NCI-H526 (cell line): ENCODE measurements at regions not wholly inside any gene's neighbourhood (a gene's known extent, or its start where the extent isn't known, plus 50 kb on each side); places are given as distances from the start of the nearest gene placed in this dataset.
"Not testable (repeated sequence)": the region's sequence is repeated elsewhere in the genome, so short reads cannot be mapped to it uniquely, and the experiment has no call there.

Experiments used
- DNase-seq, 2 experiments: peaks; one replicate each; lab custom pipeline; 2025; lab: John Stamatoyannopoulos, UW

DNA sequence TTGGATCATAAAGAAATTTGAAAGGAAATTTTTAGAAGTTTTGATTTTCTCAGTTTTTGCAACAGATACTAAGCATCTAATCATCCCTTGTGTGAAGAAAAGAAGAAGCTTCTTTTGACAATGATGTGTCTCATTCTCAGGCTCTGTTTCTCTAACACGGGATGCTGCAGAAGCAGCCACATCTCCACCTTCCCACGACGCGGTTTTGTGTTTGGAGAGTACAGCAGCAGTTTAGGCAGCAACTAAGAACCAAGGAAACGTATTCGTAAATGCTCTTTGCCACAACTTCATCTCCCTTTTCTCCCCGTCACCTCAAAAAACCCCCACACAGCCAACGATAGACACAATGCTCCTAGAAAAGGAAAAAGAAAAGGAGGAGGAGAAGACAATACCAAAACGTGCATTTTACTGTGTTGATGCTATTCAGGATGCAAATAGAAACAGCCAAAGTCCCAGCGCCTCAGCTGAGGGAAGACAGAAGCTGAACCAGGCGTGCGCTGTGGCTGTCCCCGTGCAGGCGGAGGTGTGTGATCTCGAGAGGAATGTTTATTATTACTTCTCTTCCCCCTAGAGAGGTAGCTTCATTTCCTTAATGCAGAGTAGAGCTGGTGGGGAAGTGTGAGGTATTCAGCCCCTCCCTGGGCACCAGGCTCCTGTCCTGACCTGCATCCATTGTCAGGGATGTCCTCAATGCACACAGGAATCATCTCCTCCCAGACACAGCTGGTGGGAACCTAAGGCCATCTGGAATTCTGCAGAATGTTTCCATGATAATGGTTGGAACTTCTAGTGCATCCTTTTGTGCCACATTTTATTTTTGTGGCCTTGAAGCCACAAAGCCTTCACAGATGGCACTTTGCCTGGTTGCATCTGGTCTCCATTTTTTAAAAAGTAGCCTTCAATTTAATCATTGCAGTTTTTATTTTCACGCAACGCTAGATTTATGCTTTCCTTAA lies 174.6 kb upstream of the KLF6 start:
- peak in 1 of 2 experiments; percentile 55 for DNase-seq

DNA sequence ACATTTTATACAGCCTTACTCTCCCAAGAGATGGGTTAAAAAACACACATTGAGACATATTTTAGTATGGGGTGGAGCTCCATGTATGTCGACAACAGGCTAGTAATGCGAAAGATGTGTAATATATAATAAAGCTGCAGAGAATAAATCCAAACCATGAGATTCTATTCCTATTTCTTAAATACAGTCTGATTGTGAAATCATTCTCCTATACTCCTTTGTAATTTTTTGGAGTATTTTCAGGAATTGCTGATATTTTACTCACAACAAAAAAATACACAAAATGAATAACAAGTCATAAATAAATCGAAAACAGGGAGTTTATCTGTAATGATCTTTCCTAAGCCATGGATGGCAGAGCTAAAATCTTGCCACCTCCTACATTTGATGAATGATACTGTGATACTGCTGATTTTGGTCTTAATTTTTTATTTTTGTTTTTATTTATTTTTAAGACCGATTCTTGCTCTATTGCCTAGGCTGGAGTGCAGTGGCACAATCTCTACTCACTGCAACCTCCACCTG lies 173.5 kb upstream of the KLF6 start:
- no peak for DNase-seq

DNA sequence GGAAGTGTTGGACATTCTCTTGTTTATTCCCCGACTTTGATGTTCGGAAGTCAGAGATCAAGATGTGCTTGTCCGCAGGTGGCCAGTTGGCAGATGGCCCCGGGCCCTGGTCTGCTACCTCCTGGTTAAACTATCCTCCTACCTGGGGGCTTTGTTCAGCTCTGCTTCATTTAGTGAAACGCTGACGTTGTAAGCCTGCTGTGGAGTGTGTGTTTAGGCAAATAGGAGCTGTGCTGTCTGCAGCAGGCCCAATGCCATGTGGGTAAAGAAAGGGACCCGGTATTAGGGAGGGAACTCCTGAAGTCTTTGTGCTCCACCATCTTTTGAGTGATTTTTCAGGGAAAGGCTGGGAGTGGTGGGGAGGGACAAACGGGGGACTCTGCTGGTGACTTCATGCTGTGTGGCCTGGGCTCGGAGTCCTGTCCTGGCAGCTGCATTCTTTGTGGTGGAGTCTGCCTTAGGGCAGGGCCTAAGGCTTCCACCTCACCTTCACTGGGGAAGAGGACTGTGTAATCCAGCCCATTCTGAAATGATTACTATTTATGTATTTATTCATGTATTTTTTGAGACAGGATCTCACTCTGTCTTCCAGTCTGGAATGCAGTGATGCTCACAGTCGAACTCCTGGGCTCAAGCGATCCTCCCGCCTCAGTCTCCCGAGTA lies 171.1 kb upstream of the KLF6 start:
- peak; percentile 92 to 94 for DNase-seq

DNA sequence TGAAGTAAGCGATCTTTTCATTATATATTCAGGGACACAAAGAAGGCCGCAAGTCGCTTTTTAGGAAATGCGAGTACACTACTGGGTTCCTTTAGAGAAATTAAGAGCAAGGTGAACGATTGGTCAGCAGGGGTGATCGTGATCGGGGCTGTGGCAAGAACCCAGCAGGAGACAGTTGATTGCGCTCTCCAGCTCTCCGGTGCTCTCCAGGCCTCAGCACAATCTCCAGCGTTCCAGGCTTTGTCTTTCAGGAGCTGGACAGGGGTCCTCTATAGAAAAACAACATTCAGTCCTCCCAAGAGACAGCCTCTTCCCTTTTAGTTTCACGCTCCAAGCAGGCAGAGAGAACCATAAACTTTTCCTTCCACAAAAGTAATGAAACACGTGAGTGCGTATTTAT lies 170.5 kb upstream of the KLF6 start:
- peak; percentile 16 to 51 for DNase-seq

DNA sequence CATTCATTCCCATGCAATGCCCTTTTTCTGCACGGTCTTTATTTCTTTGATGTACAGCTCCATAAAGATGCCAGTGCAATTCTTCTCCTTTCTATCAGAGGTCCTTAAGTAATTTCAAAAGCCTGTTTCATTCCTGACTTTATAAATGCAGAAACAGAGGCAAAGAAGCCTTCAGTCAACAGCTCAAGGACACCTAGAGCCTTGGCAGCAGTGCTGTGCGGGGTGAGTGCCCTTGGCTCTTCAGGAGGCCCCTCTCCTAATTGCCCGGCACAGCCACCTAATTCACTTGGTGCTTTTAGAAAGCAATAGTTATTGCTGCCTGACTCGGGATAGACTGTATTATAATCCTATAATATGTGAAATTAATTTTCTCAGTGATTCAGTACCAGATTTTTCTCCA lies 169.6 kb upstream of the KLF6 start:
- no peak for DNase-seq

DNA sequence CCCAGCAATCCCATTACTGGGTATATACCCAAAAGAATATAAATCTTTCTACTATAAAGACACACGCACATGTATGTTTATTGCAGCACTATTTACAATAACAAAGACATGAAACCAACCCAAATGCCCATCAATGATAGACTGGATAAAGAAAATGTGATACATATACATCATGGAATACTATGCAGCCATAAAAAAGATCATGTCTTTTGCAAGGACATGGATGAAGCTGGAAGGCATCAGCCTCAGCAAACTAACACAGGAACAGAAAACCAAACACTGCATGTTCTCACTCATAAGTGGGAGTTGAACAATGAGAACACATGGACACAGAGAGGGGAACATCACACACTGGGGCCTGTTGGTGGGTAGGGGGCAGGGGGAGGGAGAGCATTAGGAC lies 169.0 kb upstream of the KLF6 start:
- not testable (repeated sequence) for DNase-seq

DNA sequence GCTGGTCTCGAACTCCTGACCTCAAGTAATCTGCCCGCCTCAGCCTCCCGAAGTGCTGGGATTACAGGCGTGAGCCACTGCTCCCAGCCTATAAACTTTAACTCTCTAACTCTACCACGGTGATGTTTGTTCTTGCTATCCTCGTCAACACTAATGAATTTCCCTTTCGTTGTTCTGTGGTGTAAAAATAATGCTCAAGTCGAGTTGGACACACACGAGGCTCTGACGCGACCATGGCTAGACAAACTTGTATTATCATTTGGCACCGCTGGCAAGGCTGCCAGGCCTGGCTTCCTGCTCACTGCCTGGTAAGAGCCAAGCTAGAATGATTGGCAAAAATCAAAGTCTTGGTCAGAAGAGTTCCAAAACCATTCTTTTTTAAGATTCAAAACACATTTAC lies 167.0 kb upstream of the KLF6 start:
- DNase-seq = no peak

DNA sequence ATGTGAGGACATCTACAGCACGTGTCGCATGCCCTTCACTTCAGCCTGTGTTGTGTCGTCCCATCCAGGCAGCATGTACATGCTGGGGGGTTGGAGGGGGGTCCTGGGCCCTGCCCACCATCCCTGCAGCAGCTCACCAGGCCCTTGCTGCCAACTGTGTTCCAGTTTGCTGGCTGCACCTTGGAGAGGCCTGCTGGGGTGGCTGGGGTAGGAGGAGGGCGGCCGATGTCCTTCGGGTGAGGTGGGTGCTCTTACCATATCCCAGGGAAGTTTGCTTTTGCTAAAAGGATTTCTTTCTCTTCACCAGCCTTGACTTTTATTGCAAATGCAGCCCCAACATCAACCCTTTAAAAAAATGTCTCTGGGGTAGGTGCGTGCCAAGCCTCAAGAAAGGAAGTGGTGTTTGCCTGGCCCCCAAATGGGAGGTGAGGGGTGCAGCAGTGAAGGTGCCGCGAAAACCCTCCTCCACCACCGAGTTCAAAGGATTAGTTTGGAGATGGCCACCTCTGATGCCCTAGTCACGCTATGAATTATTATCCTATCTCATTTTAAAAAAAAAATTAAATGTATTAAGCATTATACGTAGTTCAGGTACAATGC lies 165.8 kb upstream of the KLF6 start:
- DNase-seq = no peak

DNA sequence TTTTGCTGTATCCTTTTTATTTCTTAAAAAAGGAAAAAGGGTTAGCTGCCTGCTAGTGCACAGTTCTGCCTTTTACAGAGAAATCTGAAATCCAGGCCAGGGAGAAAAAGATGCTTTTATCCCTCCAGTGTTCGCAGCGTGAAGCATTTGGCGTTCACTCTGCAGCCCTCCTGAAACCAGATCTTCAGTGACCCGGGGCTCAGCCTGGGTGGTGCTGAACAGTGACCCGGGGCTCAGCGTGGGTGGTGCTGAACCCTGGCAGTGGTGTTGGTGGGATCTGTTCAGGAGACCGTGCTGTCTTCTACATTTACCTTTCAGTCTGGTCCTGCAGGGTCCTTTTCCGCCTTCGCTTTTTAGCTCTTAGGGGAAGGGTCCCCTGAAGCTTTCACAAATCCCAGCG lies 164.7 kb upstream of the KLF6 start:
- no peak for DNase-seq

DNA sequence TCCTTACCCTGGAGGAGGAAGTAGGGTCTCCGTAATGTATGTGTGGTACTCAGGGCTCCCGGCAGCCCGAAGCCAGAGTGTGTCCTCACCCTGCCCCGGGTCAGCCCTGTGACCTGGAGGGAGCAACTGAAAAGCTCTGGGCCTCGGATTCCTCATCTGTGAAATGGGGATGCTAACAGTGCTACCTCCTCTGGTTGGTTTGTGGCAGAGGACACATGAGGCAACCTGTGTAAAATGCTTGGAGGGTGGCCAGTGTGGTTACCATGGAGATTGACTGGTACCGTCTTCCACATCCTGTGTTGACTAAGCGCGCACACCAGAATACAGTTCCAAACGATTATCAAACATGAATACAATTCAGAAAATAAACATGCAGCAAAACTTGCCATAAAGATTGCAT lies 163.8 kb upstream of the KLF6 start:
- DNase-seq = no peak

DNA sequence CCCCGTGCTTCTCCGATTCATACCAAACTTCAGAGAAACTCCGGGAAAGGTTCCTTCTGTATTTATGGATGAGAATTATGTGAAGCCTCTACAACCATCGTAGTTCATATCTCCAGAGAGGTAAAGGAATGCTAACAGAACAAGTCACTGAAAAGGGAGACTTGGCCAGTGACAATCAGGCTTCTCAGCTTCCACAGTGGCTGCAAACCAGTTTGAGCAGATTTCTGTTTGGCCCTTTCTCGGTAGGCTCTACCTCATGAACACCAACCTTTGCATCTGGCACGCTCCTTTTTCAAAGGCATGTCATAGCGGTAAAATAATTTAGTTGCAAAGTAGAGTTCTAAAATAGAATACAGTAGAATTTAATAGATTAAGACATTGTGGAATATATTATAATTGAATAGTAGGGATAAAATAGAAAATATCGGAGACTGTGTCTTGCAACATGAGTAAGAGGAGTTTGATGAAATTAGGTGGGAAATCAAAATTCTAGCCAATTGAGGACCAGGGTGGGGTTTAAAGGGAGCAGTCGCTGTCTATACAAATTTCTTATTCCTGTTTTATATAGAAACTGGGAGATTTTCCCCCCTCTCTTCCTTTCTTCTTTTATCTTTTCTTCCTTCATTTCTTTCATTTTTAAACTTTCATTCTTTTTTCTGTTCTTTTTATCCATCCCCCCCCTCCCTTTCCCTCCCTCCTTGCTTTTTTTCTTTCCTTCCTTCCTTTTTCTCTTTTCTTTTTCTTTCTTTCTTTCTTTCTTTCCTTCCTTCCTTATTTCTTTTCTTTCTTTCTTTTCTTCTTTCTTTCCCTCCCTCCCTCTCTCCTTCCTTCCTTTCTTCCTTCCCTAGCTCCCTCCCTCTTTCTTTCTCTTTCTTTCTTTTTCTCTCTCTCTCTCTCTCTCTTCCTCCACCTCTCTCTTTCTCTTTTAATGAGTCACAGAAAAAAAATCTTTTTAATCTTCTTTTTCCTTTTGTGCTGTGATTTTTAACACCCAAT lies 161.5 kb upstream of the KLF6 start:
- no peak for DNase-seq

DNA sequence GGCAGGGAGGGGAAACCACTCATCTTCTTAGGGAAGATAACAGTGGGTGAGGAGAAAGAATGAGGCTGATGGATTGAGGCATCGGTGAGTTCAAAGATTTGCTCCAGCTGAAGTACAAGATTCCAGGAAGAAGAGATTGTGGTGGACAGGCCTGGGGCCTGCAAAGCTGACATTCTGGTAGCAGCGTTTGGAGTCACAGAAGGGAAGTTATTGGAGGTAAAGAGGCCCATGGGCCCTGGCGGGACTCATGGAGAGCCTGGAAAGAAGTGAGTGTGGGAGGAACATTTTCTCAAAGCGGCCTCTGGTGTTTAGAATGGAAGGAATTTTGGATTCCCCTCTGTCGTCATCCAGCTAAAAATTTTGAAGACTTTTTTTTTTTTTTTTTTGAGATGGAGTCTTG lies 160.0 kb upstream of the KLF6 start:
- no peak for DNase-seq

DNA sequence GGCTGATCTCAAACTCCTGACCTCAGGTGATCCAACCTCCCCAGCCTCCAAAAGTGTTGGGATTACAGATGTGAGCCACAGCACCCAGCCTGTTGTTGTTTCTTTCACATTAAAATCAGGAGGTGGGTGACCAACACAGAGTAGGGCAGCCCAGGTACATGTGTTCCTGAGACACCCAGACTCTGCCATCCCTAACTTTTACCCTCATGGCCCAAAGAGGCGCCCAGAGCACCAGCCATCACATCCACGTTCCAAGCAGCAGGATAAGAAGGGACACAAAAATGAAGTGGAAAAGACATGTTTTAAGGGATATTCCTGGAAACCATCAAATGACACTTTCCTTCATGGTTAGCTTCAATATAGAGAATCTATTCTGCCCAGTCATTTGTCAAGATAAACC lies 159.6 kb upstream of the KLF6 start:
- no peak for DNase-seq

DNA sequence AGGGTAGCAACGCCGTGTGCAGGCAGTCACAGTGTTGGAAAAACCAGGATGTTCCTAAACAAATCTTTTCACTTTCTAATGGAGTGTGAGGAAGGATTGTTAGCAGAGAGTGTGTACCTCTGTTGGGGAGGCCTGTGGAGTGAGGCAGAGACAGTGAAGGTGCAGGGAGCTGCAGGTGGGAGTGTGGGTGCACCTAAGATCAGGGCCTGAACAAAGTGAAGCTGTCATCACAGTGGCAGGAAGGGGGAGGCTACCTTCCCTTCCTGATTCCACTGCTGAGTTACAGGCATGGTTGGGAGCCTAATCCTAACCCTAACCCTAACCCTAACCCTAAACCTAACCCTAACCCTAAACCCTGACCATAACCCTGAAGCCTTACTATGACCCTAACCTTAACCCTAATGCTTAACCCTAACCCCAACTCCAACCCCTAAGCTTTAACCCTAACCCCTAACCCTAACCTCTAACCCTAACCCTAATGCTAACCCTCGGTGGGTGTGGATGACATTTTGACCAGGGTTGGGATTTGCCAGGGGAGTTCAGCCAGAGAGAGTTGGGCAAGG lies 158.8 kb upstream of the KLF6 start:
- DNase-seq = no peak

DNA sequence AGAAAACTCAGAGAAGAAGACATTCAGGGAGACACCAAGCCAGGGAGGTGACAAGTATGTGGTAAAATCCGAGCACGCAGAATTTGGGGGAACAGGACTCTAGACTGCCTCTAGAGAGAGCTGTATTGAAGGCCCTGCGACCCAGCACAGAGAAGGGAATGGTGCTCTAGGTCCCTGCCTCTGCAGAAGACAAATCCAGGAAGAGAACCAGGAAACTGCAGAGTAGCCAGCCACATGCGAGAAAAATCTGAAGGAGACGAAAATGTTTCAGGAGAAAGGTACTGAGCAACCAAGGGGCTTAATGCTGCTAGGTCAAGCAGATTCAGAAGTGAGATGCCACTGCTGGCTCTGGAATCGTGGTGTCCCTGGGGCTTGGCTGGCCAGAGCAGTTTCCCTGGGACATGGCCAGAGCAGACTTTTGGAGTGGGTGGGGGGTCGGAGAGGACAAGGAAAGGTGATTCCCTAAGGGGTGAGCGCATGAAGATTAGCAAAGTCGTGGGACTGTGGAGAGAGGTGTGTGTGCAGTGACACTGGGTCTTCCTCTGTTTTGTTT lies 158.0 kb upstream of the KLF6 start:
- no peak for DNase-seq

DNA sequence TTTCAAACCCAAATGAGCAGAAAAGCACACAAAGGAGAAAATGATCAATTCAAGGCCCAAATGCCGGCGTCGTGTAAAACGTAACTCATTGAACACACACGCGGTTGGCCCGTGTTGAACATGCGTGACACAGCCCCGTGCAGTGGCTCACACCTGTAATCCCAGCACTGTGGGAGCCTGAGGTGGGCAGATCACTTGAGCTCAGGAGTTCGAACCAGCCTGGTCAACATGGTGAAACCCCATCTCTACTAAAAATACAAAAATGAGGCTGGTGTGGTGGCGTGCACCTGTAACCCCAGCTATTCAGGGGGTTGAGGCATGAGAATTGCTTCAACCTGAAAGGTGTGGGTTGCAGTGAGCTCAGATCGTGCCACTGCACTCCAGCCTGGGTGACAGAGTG lies 156.7 kb upstream of the KLF6 start:
- DNase-seq = no peak

DNA sequence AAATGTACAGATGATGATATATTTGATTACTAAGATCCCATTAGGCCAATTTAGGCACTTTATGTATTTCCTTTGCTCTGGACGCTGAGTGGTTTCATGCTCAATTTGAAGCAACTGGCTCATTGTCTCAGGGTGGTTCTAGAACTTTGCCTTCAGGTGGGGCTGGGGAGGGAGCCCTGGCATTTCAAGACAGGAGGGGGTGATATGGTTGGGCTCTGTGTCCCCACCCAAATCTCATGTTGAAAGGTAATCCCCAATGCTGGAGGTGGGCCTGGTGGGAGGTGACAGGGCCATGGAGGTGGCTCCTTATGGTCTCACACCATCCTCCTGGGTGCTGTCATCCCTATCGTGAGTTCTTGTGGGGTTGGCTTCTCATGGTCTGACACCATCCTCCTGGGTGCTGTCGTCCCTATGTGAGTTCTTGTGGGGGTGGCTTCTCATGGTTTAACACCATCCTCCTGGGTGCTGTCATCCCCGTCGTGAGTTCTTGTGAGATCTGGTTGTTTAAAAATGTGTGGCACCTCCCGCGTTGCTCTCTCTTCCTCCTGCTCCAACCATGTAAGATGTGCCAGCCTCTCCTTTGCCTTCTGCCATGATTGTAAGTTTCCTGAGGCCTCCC lies 151.5 kb upstream of the KLF6 start:
- no peak for DNase-seq

DNA sequence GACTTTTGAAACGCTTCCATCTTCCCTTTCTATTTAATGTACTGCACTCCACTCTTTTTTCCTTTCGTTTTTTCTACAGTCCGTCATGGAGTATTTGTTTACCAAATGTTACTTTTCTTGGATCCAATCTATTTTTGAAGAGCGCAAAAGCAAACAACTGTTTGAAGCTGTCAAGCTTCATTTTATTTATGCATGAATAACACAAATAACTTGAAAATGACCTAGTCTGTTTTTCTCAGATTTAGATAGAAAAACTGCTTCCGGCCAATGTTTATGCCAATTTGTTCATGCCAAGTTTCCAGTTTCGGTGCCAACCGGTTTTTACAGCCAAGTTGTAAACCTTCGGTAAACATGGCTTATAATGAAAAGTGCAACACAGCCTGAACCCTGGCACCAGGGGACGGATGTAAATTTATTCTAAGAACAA lies 150.9 kb upstream of the KLF6 start:
- DNase-seq = no peak

DNA sequence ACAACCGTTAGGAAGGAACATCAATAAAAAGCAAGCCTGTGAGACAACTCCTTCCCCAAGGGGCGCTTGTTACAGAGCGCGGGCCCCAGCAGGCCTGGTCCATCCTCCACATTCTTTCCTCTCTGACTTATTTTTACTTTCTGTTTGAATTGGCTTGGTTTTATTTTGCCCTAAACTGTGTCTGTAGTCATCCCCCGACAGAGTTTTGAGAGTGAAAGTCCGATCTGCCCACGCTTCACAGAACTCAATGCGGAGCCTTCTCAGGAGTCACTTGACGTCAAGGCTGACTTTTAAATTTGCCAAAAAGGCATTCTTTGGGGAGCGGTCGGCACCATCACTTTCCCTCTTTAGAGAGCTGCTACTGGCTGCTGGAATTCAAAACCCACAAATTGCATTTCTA lies 150.1 kb upstream of the KLF6 start:
- no peak for DNase-seq

DNA sequence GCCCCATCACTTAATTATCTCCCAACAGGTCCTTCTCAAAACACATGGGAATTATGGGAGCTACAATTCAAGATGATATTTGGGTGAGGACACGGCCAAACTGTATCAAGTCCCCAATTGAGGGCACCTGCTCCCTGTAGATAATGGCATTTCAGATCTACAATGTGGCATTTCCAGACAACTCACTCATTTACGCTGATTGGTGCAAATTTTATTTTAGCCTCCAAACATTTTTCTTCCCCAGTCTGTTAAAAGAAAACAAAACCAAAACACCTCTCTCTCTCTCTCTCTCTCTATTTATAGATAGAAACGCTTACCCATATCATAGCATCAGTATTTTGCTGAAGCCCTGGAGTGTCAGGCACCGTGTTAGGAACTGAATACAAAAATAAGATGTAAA lies 148.7 kb upstream of the KLF6 start:
- DNase-seq = no peak
